ENCODE measurements at regions not wholly inside any gene's neighbourhood (a gene's known extent, or its start where the extent isn't known, plus 50 kb on each side); places are given as distances from the start of the nearest gene placed in this dataset.

DNA sequence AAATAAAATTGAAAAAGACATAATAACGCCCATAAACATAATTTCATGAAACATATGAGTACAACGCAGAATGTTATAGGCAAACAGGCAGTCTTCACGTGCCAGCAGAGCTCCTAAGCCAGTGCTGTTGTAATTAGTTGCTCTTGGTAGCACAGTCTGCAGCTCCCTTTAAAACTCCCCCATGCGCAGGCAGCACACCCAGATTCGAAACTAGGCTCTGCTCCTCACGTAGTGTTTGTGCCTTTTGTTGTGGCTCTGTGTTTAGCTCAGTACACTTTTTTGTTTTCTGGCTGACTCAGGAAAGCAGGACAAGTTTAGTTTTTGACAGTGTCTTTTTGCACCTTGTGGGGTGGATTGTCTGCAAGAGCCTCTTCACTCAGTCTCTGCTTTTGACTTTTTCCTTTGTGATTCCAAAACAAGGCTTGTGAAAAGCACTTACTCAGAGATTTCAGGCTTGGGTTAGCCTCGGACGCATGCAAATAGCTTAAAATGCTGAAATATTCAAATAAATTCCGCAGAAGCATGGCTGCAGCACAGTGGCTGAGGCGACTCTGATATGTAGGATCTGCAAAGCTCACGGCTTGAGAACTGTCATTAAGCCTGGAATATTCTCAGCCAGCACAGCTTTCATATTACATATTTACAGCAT is 113.6 kb downstream of the IRX1 start:
- TF ChIP-seq CTCF (IDR thresholded peaks at IDR 0.05) (no peak), EZH2 (IDR thresholded peaks at IDR 0.05; ENCODE audit: borderline replicate concordance, insufficient read depth, low read depth, low read length, poor library complexity, severe bottlenecking) (no peak)
